Adrenal gland (tissue), 9 donors: ENCODE measurements at regions not wholly inside any gene's neighbourhood (a gene's known extent, or its start where the extent isn't known, plus 50 kb on each side); places are given as distances from the start of the nearest gene placed in this dataset.
A peak's percentile ranks its signal among the peaks of the same experiment; 100 is the strongest.

Experiments
- DNase-seq, 7 donors: peaks; one replicate each; pipeline ENCODE4 v3.0.0-alpha.2; 2019 to 2020
- H3K27ac ChIP-seq, 5 donors: fragments of 200-600 bp; sonication (generic) in 4 of 5; 1 replicate in 3 of 5; 2 replicates in 2 of 5; pipeline versions ENCODE4 v1.5.1 to v1.8.0; 2016 to 2020; ENCODE audit warnings: mild to moderate bottlenecking in 1 of 5
- H3K27me3 ChIP-seq: fragments of 200-600 bp; 2 replicates; pipeline ENCODE4 v1.8.0; 2021
- H3K36me3 ChIP-seq, 2 donors: fragments of 200-600 bp; replicated peaks in 1 of 2; 1 replicate in 1 of 2; 2 replicates in 1 of 2; pipeline versions ENCODE4 v1.5.1 to v1.8.0; 2018 to 2022
- H3K4me1 ChIP-seq, 2 donors: fragments of 200-600 bp; replicated peaks in 1 of 2; 1 replicate in 1 of 2; 2 replicates in 1 of 2; pipeline versions ENCODE4 v1.5.1 to v1.8.0; 2018 to 2021
- H3K4me3 ChIP-seq, 4 donors: fragments of 200-600 bp; sonication (generic) in 3 of 4; one replicate each; pipeline ENCODE4 v1.5.1; 2016 to 2018
- H3K9me3 ChIP-seq, 3 donors: fragments of 200-600 bp; sonication (generic) in 1 of 3; replicated peaks in 1 of 3; 1 replicate in 2 of 3; 2 replicates in 1 of 3; pipeline versions ENCODE4 v1.5.1 to v1.8.0; 2016 to 2021
- CTCF ChIP-seq, 6 experiments: fragments of 450-650 bp in 4 of 6; fragments of 200-600 bp in 2 of 6; sonication (generic) in 1 of 6; IDR thresholded peaks; 1 replicate in 5 of 6; 2 replicates in 1 of 6; pipeline versions ENCODE4 v1.5.1 to v1.8.0; 2016 to 2021; ENCODE audit warnings: antibody characterized with exemption in 6 of 6, mild to moderate bottlenecking in 2 of 6, moderate library complexity in 1 of 6
- POLR2A ChIP-seq, 2 donors: fragments of 450-650 bp; IDR thresholded peaks; one replicate each; pipeline ENCODE4 v1.6.1; 2017; ENCODE audit warnings: antibody characterized with exemption in 2 of 2, mild to moderate bottlenecking in 2 of 2, moderate library complexity in 1 of 2
- WGBS, 4 donors: extraction: QIAGEN DNeasy Blood & Tissue Kit in 2 of 4; methylation state at CpG; one replicate each; pipeline versions ENCODE4 v1.1.5 to v1.1.7; 2013 to 2017; 5-methylcytosine and 5-hydroxymethylcytosine counted together
- intact Hi-C, 2 donors: fragments of 100-400 bp; cut with DNase I; formaldehyde crosslinking; loops; one replicate each; pipeline versions ENCODE4 v1.14.1 to v1.15.0; 2022 to 2023
- donor health status: healthy with polysubstance abuse.
- donor health status: Bipolar disorder and iron deficiency.
- donor health status: DM: yes; HTN: yes; CAD: no.
- donor health status: DM: no; HTN: no; CAD: no.
- donor health status: DM: no; HTN: no; CAD: no.

- intact Hi-C loops: no loop called here
- no peak for TF ChIP-seq POLR2A (IDR thresholded peaks at IDR 0.05)
- no peak for DNase-seq
- H3K36me3 ChIP-seq: no peaks in the 10 kb centered on the region
- no peak overlapping the region for H3K27ac ChIP-seq
- WGBS, 4 donors: 89 to 97% (median 91%) methylated on average over 5 of the region's 5 CpGs
- no peak overlapping the region for H3K4me3 ChIP-seq
- H3K4me1 ChIP-seq: peaks cover 4 to 62% of the 10 kb centered on the region in 2 donors
- no peaks in the 10 kb centered on the region for H3K27me3 ChIP-seq
- H3K9me3 ChIP-seq: no peaks in the 10 kb centered on the region
These were observed 180.7 kb downstream of the ETS2 start for GRCh38 chr21:38986406-38986805.

- H3K9me3 ChIP-seq: no peaks in the 10 kb centered on the region
- WGBS, 4 donors: 46 to 59% (median 49%) methylated on average over 13 to 18 of the region's 18 CpGs
- H3K4me3 ChIP-seq: no peak overlapping the region
- no peaks in the 10 kb centered on the region for H3K27me3 ChIP-seq
- peak; percentile 51 to 90 (median 60) for DNase-seq
- peak overlapping the region in 3 of 5 donors; percentile 37 to 75 (median 68) for H3K27ac ChIP-seq
- intact Hi-C loops: no loop called here
- TF ChIP-seq POLR2A (IDR thresholded peaks at IDR 0.05) (no peak), CTCF (IDR thresholded peaks at IDR 0.05) (no peak)
- H3K36me3 ChIP-seq: no peaks in the 10 kb centered on the region
- peaks cover 4 to 58% of the 10 kb centered on the region in 2 donors for H3K4me1 ChIP-seq
These were observed 180.0 kb downstream of the ETS2 start for GRCh38 chr21:38985568-38986378.

- Histone ChIP-seq H3K9me3 (no peaks in the 10 kb centered on the region), H3K4me3 (no peak overlapping the region), H3K36me3 (no peaks in the 10 kb centered on the region), H3K27ac (peak overlapping the region in 4 of 5 donors; percentile 21 to 75 (median 52)), H3K27me3 (no peaks in the 10 kb centered on the region), H3K4me1 (peaks cover 4 to 51% of the 10 kb centered on the region in 2 donors)
- DNase-seq: peak in 3 of 7 donors; percentile 37 to 62 (median 40)
- 10 to 23% (median 15%) methylated on average over 11 of the region's 11 CpGs for WGBS, 4 donors
- TF ChIP-seq POLR2A (IDR thresholded peaks at IDR 0.05): no peak
- no peak for TF ChIP-seq CTCF (IDR thresholded peaks at IDR 0.05)
- intact Hi-C loops: no loop called here
These were observed 179.3 kb downstream of the ETS2 start for GRCh38 chr21:38984982-38985567.

- DNase-seq: no peak
- H3K27me3 ChIP-seq: no peaks in the 10 kb centered on the region
- H3K9me3 ChIP-seq: no peaks in the 10 kb centered on the region
- intact Hi-C loops: no loop called here
- 54 to 61% (median 59%) methylated on average over 4 of the region's 4 CpGs for WGBS, 4 donors
- TF ChIP-seq POLR2A (IDR thresholded peaks at IDR 0.05) (no peak), CTCF (IDR thresholded peaks at IDR 0.05) (no peak)
- peak overlapping the region in 3 of 5 donors; percentile 21 to 75 (median 68) for H3K27ac ChIP-seq
- no peaks in the 10 kb centered on the region for H3K36me3 ChIP-seq
- H3K4me1 ChIP-seq: peaks cover 4 to 46% of the 10 kb centered on the region in 2 donors
- H3K4me3 ChIP-seq: no peak overlapping the region
These were observed 178.8 kb downstream of the ETS2 start for GRCh38 chr21:38984568-38984967.
